ENCODE measurements at regions not wholly inside any gene's neighbourhood (a gene's known extent, or its start where the extent isn't known, plus 50 kb on each side); places are given as distances from the start of the nearest gene placed in this dataset.

DNA sequence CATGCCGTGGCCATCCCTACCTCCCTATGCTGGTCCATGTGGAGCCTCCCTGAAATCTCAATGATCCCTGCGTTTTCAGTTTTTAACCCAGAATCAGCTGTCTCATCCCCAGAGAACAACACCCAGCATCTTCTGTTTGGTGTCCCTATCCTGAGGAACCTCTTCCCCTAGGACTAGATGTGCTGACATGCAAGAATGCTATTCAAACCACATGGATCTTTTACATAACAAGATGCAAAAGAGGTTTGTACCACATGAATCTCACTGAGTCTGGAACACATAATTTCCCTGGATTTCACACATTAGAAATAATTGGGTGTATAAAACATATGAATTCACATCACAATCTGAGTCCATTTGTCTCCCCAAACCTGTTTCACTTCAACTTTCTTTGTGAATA lies 174.6 kb upstream of the NECTIN3 start:
- Histone ChIP-seq H3K4me3 (no peak overlapping the region), H3K4me1 (ENCODE audit: control insufficient read depth, insufficient read depth, low read length) (no peaks in the 10 kb centered on the region), H2AFZ (ENCODE audit: control insufficient read depth, low read depth, low read length) (no peak overlapping the region), H3K9me3 (replicated peaks; ENCODE audit: control insufficient read depth, insufficient read depth, low read length) (no peaks in the 10 kb centered on the region), H3K27me3 (replicated peaks in 1 of 2; ENCODE audit: control insufficient read depth in 2 of 2, insufficient read depth in 2 of 2, low read length in 1 of 2) (no peaks in the 10 kb centered on the region), H3K4me2 (ENCODE audit: control insufficient read depth, insufficient read depth) (no peak overlapping the region), H3K36me3 (ENCODE audit: control insufficient read depth in 2 of 2, insufficient read depth in 2 of 2, low read length in 1 of 2) (no peaks in the 10 kb centered on the region), H3K9ac (ENCODE audit: control insufficient read depth, insufficient read depth, low read length) (no peak overlapping the region), H4K20me1 (ENCODE audit: control insufficient read depth, insufficient read depth) (no peaks in the 10 kb centered on the region), H3K27ac (ENCODE audit: control insufficient read depth, insufficient read depth) (no peak overlapping the region), H3K79me2 (ENCODE audit: control insufficient read depth, insufficient read depth, low read length) (no peaks in the 10 kb centered on the region)
- no peak for TF ChIP-seq ATF3 (IDR thresholded peaks at IDR 0.05; ENCODE audit: borderline replicate concordance, extremely low read depth, low read depth, low read length)
- no peak for TF ChIP-seq RAD51 (IDR thresholded peaks at IDR 0.05)
- no peak for TF ChIP-seq SMC3 (IDR thresholded peaks at IDR 0.05; ENCODE audit: borderline replicate concordance, low read length)
- TF ChIP-seq, protein P1, sequence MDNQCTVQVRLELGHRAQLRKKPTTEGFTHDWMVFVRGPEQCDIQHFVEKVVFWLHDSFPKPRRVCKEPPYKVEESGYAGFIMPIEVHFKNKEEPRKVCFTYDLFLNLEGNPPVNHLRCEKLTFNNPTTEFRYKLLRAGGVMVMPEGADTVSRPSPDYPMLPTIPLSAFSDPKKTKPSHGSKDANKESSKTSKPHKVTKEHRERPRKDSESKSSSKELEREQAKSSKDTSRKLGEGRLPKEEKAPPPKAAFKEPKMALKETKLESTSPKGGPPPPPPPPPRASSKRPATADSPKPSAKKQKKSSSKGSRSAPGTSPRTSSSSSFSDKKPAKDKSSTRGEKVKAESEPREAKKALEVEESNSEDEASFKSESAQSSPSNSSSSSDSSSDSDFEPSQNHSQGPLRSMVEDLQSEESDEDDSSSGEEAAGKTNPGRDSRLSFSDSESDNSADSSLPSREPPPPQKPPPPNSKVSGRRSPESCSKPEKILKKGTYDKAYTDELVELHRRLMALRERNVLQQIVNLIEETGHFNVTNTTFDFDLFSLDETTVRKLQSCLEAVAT (IDR thresholded peaks at IDR 0.05), result no peak
- no peak for TF ChIP-seq PBX3 (IDR thresholded peaks at IDR 0.05; ENCODE audit: insufficient replicate concordance, low read depth, low read length)
- TF ChIP-seq RAD21 (IDR thresholded peaks at IDR 0.05; ENCODE audit: insufficient read depth, low read depth, low read length), result no peak
- no peak for TF ChIP-seq CEBPB (IDR thresholded peaks at IDR 0.05; ENCODE audit: borderline replicate concordance in 1 of 2, low read depth in 2 of 2, low read length in 2 of 2)
- TF ChIP-seq NR2C1 (IDR thresholded peaks at IDR 0.05), result no peak
- TF ChIP-seq SUPT20H (IDR thresholded peaks at IDR 0.05; ENCODE audit: borderline replicate concordance, control insufficient read depth, low read depth, low read length), result no peak
- TF ChIP-seq TARDBP (IDR thresholded peaks at IDR 0.05; ENCODE audit: borderline replicate concordance), result no peak
- no peak for TF ChIP-seq CHD1 (IDR thresholded peaks at IDR 0.05; ENCODE audit: low read depth, low read length)
- intact Hi-C loops (cut with micrococcal nuclease; ENCODE audit: unreplicated experiment) (no loop called here), in situ Hi-C loops (cut with MboI) (no loop called here)
- no peak for DNase-seq (ENCODE audit: low read depth, low spot score)
- 3% methylated on average over 2 of the region's 2 CpGs for WGBS (ENCODE audit: insufficient coverage, insufficient replicate concordance, low lambda C conversion rate, missing lambda C conversion rate)
- ChIA-PET POLR2A (no interaction called here), SMC1A (ENCODE audit: uncharacterized antibody, unreplicated experiment) (interaction anchor here (1.3 kb wide), 1 partner anchor 10 kb away, joined by 3 read pairs; no protein-coding TSS in a partner anchor), CTCF (interaction anchor here (1.1 kb wide), 1 partner anchor 16 kb away, joined by 3 read pairs; no protein-coding TSS in a partner anchor), RAD21 (ENCODE audit: unreplicated experiment) (no interaction called here)
- FAIRE-seq, result no peak
- no TSS peak for BruUV-seq (replicated peaks)
- ATAC-seq, result no peak

Measured in GM12878 (cell line).